ENCODE measurements at regions not wholly inside any gene's neighbourhood (a gene's known extent, or its start where the extent isn't known, plus 50 kb on each side); places are given as distances from the start of the nearest gene placed in this dataset.

GRCh38 chr2:111688482-111688881 lies 195.5 kb downstream of the ANAPC1 start:
- ChIA-PET POLR2A (no interaction called here), CTCF (no interaction called here)
- H3K4me3 ChIP-seq (ENCODE audit: low read length) = no peak overlapping the region
- no peaks in the 10 kb centered on the region for H3K27me3 ChIP-seq (ENCODE audit: control insufficient read depth in 1 of 2, insufficient read depth in 2 of 2, low read length in 2 of 2)
- no peak for TF ChIP-seq CTCF (IDR thresholded peaks at IDR 0.05)
- intact Hi-C loops (cut with DNase I, micrococcal nuclease) = no loop called here
- Mint-ChIP-seq H3K9me3 (no peaks in the 10 kb centered on the region), H3K4me1 (ENCODE audit: low read depth) (no peaks in the 10 kb centered on the region), H3K4me3 (no peak overlapping the region), H3K36me3 (ENCODE audit: low read depth) (no peaks in the 10 kb centered on the region), H3K27ac (no peak overlapping the region), H3K27me3 (no peaks in the 10 kb centered on the region)
- no peaks in the 10 kb centered on the region for H3K36me3 ChIP-seq (ENCODE audit: insufficient read depth, low read length)
- no peaks in the 10 kb centered on the region for H3K4me1 ChIP-seq (ENCODE audit: insufficient read depth, low read length)
- DNase-seq (no peak), ATAC-seq (ENCODE audit: poor library complexity) (no peak)
- no peak overlapping the region for H3K27ac ChIP-seq (ENCODE audit: low read depth in 1 of 2, low read length in 2 of 2)
- no peaks in the 10 kb centered on the region for H3K9me3 ChIP-seq (ENCODE audit: control insufficient read depth in 1 of 2, insufficient read depth in 1 of 2, low read length in 2 of 2)

- no peak overlapping the region for H3K27ac ChIP-seq (ENCODE audit: low read depth in 1 of 2, low read length in 2 of 2)
- H3K27me3 Mint-ChIP-seq = no peaks in the 10 kb centered on the region
- ChIA-PET POLR2A (no interaction called here), CTCF (no interaction called here)
- H3K9me3 Mint-ChIP-seq = no peaks in the 10 kb centered on the region
- no peak overlapping the region for H3K4me3 Mint-ChIP-seq
- H3K4me1 ChIP-seq (ENCODE audit: insufficient read depth, low read length) = no peaks in the 10 kb centered on the region
- intact Hi-C loops (cut with DNase I, micrococcal nuclease) = no loop called here
- no peaks in the 10 kb centered on the region for H3K27me3 ChIP-seq (ENCODE audit: control insufficient read depth in 1 of 2, insufficient read depth in 2 of 2, low read length in 2 of 2)
- no peaks in the 10 kb centered on the region for H3K9me3 ChIP-seq (ENCODE audit: control insufficient read depth in 1 of 2, insufficient read depth in 1 of 2, low read length in 2 of 2)
- DNase-seq (no peak), ATAC-seq (ENCODE audit: poor library complexity) (no peak)
- no peak for TF ChIP-seq CTCF (IDR thresholded peaks at IDR 0.05)
- no peak overlapping the region for H3K4me3 ChIP-seq (ENCODE audit: low read length)
- no peak overlapping the region for H3K27ac Mint-ChIP-seq
- H3K4me1 Mint-ChIP-seq (ENCODE audit: low read depth) = no peaks in the 10 kb centered on the region
- H3K36me3 Mint-ChIP-seq (ENCODE audit: low read depth) = no peaks in the 10 kb centered on the region
- H3K36me3 ChIP-seq (ENCODE audit: insufficient read depth, low read length) = no peaks in the 10 kb centered on the region
These were observed 194.8 kb downstream of the ANAPC1 start for GRCh38 chr2:111689174-111689573.

GRCh38 chr2:111689941-111690340 lies 194.1 kb downstream of the ANAPC1 start:
- Histone ChIP-seq H3K4me1 (ENCODE audit: insufficient read depth, low read length) (no peaks in the 10 kb centered on the region), H3K36me3 (ENCODE audit: insufficient read depth, low read length) (no peaks in the 10 kb centered on the region), H3K4me3 (ENCODE audit: low read length) (no peak overlapping the region), H3K9me3 (ENCODE audit: control insufficient read depth in 1 of 2, insufficient read depth in 1 of 2, low read length in 2 of 2) (no peaks in the 10 kb centered on the region), H3K27ac (ENCODE audit: low read depth in 1 of 2, low read length in 2 of 2) (no peak overlapping the region), H3K27me3 (ENCODE audit: control insufficient read depth in 1 of 2, insufficient read depth in 2 of 2, low read length in 2 of 2) (no peaks in the 10 kb centered on the region)
- Mint-ChIP-seq H3K36me3 (ENCODE audit: low read depth) (no peaks in the 10 kb centered on the region), H3K4me3 (no peak overlapping the region), H3K9me3 (no peaks in the 10 kb centered on the region), H3K27ac (no peak overlapping the region), H3K4me1 (ENCODE audit: low read depth) (no peaks in the 10 kb centered on the region), H3K27me3 (no peaks in the 10 kb centered on the region)
- intact Hi-C loops (cut with DNase I, micrococcal nuclease) = no loop called here
- no peak for ATAC-seq (ENCODE audit: poor library complexity)
- DNase-seq = no peak
- TF ChIP-seq CTCF (IDR thresholded peaks at IDR 0.05) = no peak
- ChIA-PET POLR2A (no interaction called here), CTCF (no interaction called here)
